OCI-LY3 (cell line): ENCODE measurements at regions not wholly inside any gene's neighbourhood (a gene's known extent, or its start where the extent isn't known, plus 50 kb on each side); places are given as distances from the start of the nearest gene placed in this dataset.

Source experiments
- CTCF ChIP-seq: fragments of 200-600, 300-600 bp; sonication (generic); IDR thresholded peaks from 2 replicates; pipeline ENCODE4 v1.5.1; 2014; ENCODE audit warnings: antibody characterized with exemption, low read length, low read depth
- EZH2phosphoT487 ChIP-seq: fragments of 200-600 bp; shearing (Covaris generic); IDR thresholded peaks from 2 replicates; pipeline ENCODE4 v1.6.1; 2018; ENCODE audit warnings: antibody characterized with exemption, mixed run types, low read depth

- TF ChIP-seq CTCF (no peak), EZH2phosphoT487 (no peak)
These were observed 79.6 kb upstream of the GADL1 start for GRCh38 chr3:30974071-30974470.
